ENCODE measurements at regions not wholly inside any gene's neighbourhood (a gene's known extent, or its start where the extent isn't known, plus 50 kb on each side); places are given as distances from the start of the nearest gene placed in this dataset.
A peak's percentile ranks its signal among the peaks of the same experiment; 100 is the strongest.

GRCh38 chr15:81608309-81608829, 234.4 kb upstream of the TMC3 start:
- DNase-seq (ENCODE audit: low read depth): no peak

- DNase-seq (ENCODE audit: low read depth): no peak
These were observed 230.7 kb upstream of the TMC3 start for GRCh38 chr15:81604713-81605112.

DNA sequence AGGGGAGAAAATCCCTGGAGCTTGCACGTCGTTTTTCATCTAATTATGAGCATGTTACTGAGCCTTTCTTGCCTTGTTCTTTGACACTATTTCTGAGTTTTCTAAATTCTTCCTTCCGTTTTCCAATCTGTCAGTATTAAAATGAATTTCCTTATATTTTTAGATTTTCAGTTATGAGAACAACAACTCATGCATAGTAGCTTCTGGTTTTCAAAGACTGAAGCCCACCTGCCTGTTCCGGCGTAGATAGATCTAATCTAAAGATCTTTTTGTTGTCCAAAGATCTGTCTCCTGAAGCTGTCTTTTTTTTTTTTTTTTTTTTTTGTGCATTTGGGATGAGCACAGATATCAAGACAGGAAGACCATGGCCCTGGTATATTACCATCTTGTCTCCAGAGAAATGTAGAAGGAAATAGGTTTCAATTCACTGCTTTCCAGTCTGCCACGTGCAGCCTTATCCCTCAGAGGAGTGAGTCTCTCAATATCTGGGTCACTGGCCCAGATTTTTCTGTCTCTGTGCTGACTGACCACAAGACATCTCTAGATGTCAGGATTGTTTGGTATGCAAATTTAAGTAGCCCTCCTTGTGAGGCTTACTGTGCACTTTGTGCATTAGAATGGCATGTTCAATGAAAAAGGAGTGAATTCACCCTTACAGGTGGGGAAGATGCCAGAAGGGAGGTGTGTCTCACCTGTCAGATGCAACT, 222.3 kb upstream of the TMC3 start:
- no peak for DNase-seq (ENCODE audit: low read depth)

GRCh38 chr15:81595752-81596151, 221.7 kb upstream of the TMC3 start:
- DNase-seq (ENCODE audit: low read depth): no peak

- DNase-seq (ENCODE audit: low read depth): no peak
These were observed 215.7 kb upstream of the TMC3 start for GRCh38 chr15:81589671-81590070.

DNA sequence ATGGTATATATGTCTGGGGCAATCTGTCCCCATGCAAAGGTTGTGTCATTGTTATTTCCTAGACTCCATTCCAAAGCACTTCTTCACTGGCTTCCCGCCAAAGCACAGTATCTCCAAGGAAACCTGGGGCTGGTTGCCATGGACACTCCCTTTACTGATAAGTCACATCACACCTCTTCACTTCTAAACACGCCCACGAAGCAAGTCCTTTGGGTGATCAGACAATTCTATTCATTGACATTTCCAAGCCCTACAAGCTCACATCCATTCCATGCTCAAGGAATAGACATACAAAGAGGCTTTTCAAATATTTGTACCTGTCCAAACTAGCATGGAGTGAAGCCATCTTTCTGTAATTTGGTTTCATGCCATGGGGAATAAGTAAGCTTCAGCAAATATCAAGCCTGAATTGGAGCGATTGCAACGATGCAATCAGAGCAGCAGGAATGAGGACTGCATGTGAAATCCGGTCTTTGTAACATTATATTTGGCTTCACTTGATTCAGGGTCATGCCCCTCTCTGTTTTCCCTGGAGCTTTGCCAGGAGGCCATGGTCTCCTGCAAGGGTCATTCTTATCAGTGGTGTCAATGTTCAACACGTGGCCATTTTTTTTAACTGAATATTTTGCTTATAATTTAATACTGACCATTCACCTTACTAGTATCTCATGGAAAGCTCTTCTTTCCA, 201.6 kb upstream of the TMC3 start:
- DNase-seq (ENCODE audit: low read depth): peak; percentile 10

DNA sequence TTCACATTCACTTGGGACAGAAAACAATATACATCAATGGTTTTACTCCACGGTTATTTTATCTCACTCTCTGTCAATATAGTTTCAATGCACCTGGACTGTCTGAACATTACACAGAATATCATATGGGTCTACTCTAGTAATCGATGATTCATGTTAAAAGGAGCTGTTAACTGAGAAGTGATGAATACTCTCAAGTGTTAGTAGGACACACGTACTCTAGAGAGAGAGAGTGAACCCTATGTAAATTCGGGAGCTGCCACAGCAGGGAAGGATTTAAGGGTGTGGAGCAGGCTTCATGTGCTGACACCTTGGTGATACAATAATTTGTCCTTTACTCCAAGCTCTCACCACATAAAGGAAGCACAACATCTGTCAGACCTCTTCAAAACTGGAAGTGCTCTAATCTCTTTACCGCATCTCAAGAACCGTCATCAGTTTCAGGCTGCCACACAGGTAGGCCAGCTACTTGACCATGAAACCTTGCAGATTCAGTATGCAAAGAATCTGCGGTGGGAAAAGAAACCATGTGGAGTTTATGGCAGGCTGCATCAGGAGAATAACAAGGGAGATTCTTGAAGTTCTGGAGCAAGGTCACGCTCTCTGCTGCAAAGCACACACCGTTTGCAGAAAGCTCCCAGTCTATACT, 199.2 kb upstream of the TMC3 start:
- DNase-seq (ENCODE audit: low read depth): no peak

DNA sequence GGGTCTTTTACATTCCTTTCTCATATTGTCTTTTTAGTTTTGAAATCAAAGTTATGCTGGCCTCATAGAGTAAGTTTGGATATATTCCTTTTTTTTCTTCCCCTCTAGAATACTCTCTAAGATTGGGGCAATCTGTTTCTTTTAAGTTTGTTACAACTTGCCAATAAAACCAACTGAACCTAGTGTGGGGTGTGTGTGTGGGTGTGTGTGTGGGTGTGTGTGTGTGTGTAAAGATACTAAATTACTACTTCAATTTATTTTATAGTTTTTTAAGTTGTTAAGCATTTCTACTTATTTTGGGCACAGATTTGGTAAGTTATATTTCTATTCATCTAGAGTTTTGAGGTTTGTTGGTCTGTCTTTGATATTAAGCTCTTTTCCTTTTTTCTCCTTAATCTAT, 198.2 kb upstream of the TMC3 start:
- no peak for DNase-seq (ENCODE audit: low read depth)

- DNase-seq (ENCODE audit: low read depth): no peak
These were observed 195.5 kb upstream of the TMC3 start for GRCh38 chr15:81569286-81570080.

- peak; percentile 12 for DNase-seq (ENCODE audit: low read depth)
These were observed 193.9 kb upstream of the TMC3 start for GRCh38 chr15:81567924-81568323.

DNA sequence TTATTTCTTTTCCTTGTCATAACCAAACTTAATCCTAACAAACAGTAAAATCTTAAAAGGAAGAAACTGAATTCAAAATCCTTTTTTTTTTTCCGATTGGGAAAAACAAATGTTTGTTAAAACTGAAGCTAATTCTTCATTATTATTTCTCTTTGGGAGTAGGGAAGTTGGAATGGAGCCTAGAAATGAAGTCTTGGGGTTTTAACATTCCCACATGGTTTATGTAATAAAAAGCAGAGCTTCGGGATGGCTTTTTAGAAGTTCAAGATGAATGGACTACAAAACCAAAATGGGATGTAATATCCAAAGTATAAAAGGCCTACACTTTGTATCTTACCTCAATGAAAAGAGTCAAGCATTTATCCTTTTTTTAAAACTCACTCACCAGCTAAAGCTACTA, 189.0 kb upstream of the TMC3 start:
- DNase-seq (ENCODE audit: low read depth): no peak

DNA sequence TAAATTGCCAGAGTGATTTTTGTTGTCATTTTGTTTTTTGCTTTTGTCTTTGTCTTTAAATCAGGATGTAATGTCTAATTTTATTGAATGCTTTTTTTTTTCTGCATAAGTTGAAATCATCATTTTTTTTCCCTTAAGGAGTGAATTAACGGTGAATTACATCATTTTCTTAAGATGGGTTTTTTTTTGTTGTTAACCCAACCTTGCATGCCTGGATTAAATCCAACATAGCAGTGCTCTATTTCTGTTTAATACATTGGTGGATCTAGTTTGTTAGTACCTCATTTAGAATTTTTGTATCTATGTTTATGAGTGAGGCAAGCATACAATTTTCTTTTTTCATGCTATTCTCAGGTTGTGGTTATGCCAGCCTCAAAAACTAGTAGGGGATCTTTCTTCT, 186.4 kb upstream of the TMC3 start:
- no peak for DNase-seq (ENCODE audit: low read depth)

GRCh38 chr15:81558056-81558455, 184.0 kb upstream of the TMC3 start:
- DNase-seq (ENCODE audit: low read depth): no peak

GRCh38 chr15:81555346-81555745, 181.3 kb upstream of the TMC3 start:
- no peak for DNase-seq (ENCODE audit: low read depth)

DNA sequence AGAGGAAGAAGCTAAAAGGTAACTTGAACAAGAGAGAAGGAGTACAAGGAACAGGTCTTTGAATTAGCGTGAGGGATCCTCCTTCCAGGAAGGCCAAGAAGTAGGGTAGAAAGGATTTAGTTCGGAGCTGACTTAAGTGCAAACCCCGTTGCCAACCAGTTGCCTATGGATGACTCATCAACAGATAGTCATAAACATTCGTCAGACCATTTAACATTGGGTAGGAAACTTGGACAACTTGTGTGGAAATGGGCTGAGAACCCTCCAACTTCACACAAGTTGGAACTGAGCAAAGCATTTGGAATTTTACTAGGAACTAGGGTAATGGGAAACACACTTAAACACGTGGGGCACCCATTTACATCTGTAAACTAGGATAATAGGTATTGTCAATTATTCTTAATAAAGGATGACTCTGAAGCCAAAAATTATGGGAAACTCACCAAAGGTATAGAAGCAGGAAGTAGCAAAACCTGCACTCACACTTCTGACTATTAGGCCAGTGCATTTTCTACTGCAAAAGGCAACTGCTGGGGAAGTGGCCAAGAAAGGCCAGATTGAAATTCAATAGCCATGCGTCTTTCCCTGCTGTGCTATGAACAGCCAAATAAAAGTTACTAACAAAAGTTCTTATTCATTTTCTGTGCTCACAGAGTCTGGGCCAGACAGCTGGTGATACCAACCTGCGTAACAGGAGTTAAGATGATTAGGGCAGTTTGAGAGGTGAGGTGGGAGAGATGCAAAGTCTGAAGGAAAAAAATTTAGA, 174.5 kb upstream of the TMC3 start:
- DNase-seq (ENCODE audit: low read depth): peak; percentile 41

DNA sequence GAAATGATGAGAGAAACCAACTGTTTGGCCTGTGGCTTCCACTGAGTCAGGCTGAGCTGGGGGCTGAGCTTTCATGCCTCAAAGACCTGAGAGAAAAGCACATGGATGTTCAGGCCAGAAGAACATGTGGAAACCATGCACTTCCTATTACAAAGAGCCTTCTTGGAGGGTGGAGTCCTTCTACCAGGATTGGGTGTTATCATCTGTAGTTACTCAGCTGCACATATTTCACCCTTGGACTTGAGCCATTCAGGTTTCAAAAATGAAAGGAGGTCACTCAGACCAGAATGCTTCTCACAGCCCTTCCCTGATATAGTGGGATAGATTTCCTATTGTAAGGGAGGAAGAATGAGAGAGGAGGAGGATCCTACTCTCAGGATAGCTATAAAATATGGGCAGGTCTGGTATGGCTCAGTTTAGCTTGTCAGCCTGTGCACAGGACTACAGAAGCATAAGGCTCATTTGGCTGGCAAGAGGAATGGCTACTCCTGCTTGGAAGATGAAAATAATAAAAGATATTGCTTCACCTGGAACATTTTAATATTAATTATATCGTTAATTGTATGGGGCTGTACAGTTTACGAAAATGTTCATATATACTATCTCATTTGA, 173.6 kb upstream of the TMC3 start:
- DNase-seq (ENCODE audit: low read depth): no peak

GRCh38 chr15:81544385-81544784, 170.4 kb upstream of the TMC3 start:
- no peak for DNase-seq (ENCODE audit: low read depth)

DNA sequence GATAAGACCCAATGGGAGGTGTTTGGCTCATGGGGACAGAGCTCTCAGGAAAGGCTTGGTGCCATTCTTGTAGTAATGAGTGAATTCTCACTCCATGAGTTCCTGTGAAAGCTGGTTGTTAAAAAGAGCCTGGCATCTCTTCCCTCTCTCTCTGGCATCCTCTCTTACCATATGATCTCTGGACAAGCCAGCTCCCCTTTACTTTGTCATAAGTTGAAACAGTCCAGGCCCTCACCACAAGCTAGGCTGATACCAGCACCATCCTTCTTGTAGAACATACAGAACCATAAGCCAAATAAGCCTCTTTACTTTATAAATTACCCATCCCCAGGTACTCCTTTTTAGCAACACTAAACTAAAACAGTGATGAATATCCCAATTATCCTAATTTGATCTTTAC, 166.9 kb upstream of the TMC3 start:
- no peak for DNase-seq (ENCODE audit: low read depth)

GRCh38 chr15:81536356-81536755, 162.3 kb upstream of the TMC3 start:
- no peak for DNase-seq (ENCODE audit: low read depth)

DNA sequence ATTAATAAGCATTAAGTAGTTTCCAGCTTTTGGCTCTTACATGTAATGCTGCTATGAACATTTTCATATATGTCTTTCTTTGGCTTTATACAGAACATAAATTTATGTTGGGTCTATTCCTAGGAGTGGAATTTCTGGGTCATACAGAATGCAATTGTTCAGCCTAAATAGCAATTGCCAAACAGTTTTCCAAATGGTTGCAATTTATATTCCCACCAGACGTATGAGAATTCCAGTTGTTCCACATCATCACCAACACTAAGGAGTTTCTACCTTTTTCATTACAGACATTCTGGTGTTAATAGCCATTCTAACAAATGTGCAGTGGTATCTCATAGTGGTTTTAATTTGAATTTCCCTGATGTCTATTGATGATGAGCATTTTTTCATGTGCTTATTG, 160.1 kb upstream of the TMC3 start:
- no peak for DNase-seq (ENCODE audit: low read depth)

GRCh38 chr15:81532001-81532400, 158.0 kb upstream of the TMC3 start:
- DNase-seq (ENCODE audit: low read depth): no peak

Data from HT1080 (cell line).